Esophagus squamous epithelium (tissue), 5 donors: ENCODE measurements at regions not wholly inside any gene's neighbourhood (a gene's known extent, or its start where the extent isn't known, plus 50 kb on each side); places are given as distances from the start of the nearest gene placed in this dataset.

ENCODE experiments used
- DNase-seq: peaks from one replicate; lab custom pipeline; 2025; lab: John Stamatoyannopoulos, UW
- H3K27ac ChIP-seq, 4 donors: fragments of 200-600 bp; sonication (generic); one replicate each; pipeline ENCODE4 v1.5.1; 2016 to 2019; ENCODE audit warnings: mild to moderate bottlenecking in 1 of 4
- H3K27me3 ChIP-seq, 4 donors: fragments of 200-600 bp; sonication (generic); 1 replicate in 3 of 4; 2 replicates in 1 of 4; pipeline versions ENCODE4 v1.5.1 to v1.6.0; 2017 to 2021; ENCODE audit warnings: antibody characterized with exemption in 1 of 4
- H3K36me3 ChIP-seq, 3 donors: fragments of 200-600 bp; sonication (generic); one replicate each; pipeline ENCODE4 v1.5.1; 2016 to 2019
- H3K4me1 ChIP-seq, 3 donors: fragments of 200-600 bp; sonication (generic); one replicate each; pipeline ENCODE4 v1.5.1; 2017 to 2019
- H3K4me3 ChIP-seq, 4 donors: fragments of 200-600 bp; sonication (generic); 1 replicate in 3 of 4; 2 replicates in 1 of 4; pipeline ENCODE4 v1.5.1; 2016 to 2019; ENCODE audit warnings: mild to moderate bottlenecking in 2 of 4, moderate library complexity in 1 of 4
- H3K9me3 ChIP-seq, 3 donors: fragments of 200-600 bp; sonication (generic); one replicate each; pipeline ENCODE4 v1.5.1; 2016 to 2019
- POLR2A ChIP-seq, 4 donors: fragments of 450-650 bp; IDR thresholded peaks; one replicate each; pipeline ENCODE4 v1.6.1; 2017; ENCODE audit warnings: antibody characterized with exemption in 4 of 4, mild to moderate bottlenecking in 4 of 4, moderate library complexity in 3 of 4
- WGBS, 2 donors: methylation state at CpG; one replicate each; pipeline ENCODE4 v1.1.5; 2018; 5-methylcytosine and 5-hydroxymethylcytosine counted together
- intact Hi-C: fragments of 100-400 bp; cut with DNase I; formaldehyde crosslinking; loops from one replicate; pipeline ENCODE4 v1.15.0; 2022
- TF ChIP-seq, protein P1 (sequence below), 6 experiments: fragments of 450-650 bp in 4 of 6; fragments of 200-600 bp in 2 of 6; sonication (generic) in 2 of 6; IDR thresholded peaks; one replicate each; pipeline ENCODE4 v1.5.1; 2016 to 2019; ENCODE audit warnings: antibody characterized with exemption in 6 of 6, mild to moderate bottlenecking in 4 of 6, moderate library complexity in 4 of 6
- donor health status: DM: yes; HTN: yes; CAD: no.

GRCh38 chr2:128874608-128875007, 555.9 kb upstream of the HS6ST1 start:
- H3K27ac ChIP-seq, result no peak overlapping the region
- no peaks in the 10 kb centered on the region for H3K36me3 ChIP-seq
- intact Hi-C loops, result no loop called here
- H3K9me3 ChIP-seq, result no peaks in the 10 kb centered on the region
- no peak overlapping the region for H3K4me3 ChIP-seq
- no peak for DNase-seq
- 78 to 88% methylated on average over 3 to 4 of the region's 5 CpGs for WGBS, 2 donors
- H3K4me1 ChIP-seq, result no peaks in the 10 kb centered on the region
- H3K27me3 ChIP-seq, result no peaks in the 10 kb centered on the region
- TF ChIP-seq POLR2A (IDR thresholded peaks at IDR 0.05), result no peak
- TF ChIP-seq, protein P1, sequence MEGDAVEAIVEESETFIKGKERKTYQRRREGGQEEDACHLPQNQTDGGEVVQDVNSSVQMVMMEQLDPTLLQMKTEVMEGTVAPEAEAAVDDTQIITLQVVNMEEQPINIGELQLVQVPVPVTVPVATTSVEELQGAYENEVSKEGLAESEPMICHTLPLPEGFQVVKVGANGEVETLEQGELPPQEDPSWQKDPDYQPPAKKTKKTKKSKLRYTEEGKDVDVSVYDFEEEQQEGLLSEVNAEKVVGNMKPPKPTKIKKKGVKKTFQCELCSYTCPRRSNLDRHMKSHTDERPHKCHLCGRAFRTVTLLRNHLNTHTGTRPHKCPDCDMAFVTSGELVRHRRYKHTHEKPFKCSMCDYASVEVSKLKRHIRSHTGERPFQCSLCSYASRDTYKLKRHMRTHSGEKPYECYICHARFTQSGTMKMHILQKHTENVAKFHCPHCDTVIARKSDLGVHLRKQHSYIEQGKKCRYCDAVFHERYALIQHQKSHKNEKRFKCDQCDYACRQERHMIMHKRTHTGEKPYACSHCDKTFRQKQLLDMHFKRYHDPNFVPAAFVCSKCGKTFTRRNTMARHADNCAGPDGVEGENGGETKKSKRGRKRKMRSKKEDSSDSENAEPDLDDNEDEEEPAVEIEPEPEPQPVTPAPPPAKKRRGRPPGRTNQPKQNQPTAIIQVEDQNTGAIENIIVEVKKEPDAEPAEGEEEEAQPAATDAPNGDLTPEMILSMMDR (IDR thresholded peaks at IDR 0.05), result no peak

DNA sequence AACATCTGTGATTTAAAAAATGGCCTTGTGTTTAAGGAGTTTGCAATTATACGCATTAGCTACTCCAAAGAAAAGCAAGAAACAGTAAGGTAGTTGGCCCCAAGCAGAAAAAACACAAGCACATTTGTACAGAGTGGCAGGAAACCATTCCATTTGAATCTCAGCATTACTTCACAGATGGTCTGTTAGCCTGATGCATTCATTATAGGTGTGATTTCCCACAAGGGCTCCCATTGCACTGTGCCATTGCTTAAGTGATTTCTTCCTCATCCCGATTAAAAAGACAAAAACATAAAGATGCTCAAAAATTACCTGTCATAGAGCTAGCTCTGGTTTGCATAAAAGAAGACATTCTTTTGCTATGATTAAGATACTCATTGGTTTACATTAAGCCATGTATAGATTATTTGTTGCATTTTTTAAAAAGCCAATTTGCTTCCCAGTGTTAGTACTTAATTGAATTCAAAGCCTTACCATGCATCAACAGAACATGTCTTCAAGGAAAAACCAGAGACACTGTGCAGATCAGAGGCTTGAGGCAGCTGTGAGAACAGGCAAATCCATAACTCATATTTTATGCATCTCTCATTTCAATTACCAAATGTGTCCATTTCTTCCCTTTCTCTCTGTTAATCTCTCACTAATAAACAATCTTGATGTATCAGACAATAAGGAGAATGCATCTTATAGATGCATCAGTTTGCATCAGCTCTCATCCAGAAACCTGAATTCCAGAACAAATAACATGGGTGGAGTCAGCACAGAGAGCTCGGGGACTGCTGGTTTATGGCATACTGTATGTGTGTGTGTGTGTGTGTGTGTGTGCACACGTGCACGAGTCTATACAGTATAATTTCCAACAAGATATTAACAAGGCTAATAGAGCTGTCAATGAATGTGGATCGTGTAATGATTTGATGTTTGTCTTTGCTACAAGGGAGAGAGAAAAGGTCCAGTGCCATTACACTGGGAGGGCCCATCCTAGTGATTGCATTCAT, 558.6 kb upstream of the HS6ST1 start:
- H3K9me3 ChIP-seq, result no peaks in the 10 kb centered on the region
- no peak for DNase-seq
- TF ChIP-seq POLR2A (IDR thresholded peaks at IDR 0.05), result no peak
- TF ChIP-seq, protein P1 (IDR thresholded peaks at IDR 0.05), result no peak
- H3K4me3 ChIP-seq, result no peak overlapping the region
- no peaks in the 10 kb centered on the region for H3K36me3 ChIP-seq
- WGBS, 2 donors, result 69 to 82% methylated on average over 6 of the region's 6 CpGs
- H3K27ac ChIP-seq, result no peak overlapping the region
- intact Hi-C loops, result no loop called here
- H3K27me3 ChIP-seq, result no peaks in the 10 kb centered on the region
- no peaks in the 10 kb centered on the region for H3K4me1 ChIP-seq

GRCh38 chr2:128879161-128879560, 560.5 kb upstream of the HS6ST1 start:
- WGBS, 2 donors, result 46% methylated on average over 3 of the region's 4 CpGs; no CpG with 5 or more reads in 1 of the 2 donors
- TF ChIP-seq, protein P1 (IDR thresholded peaks at IDR 0.05), result no peak
- no peak for TF ChIP-seq POLR2A (IDR thresholded peaks at IDR 0.05)
- intact Hi-C loops, result no loop called here
- Histone ChIP-seq H3K27ac (no peak overlapping the region), H3K9me3 (no peaks in the 10 kb centered on the region), H3K36me3 (no peaks in the 10 kb centered on the region), H3K4me1 (no peaks in the 10 kb centered on the region), H3K27me3 (no peaks in the 10 kb centered on the region), H3K4me3 (no peak overlapping the region)
- no peak for DNase-seq

- no peak for DNase-seq
- no peak overlapping the region for H3K4me3 ChIP-seq
- H3K9me3 ChIP-seq, result no peaks in the 10 kb centered on the region
- no peaks in the 10 kb centered on the region for H3K36me3 ChIP-seq
- no peak for TF ChIP-seq POLR2A (IDR thresholded peaks at IDR 0.05)
- TF ChIP-seq, protein P1 (IDR thresholded peaks at IDR 0.05), result no peak
- no peak overlapping the region for H3K27ac ChIP-seq
- intact Hi-C loops, result no loop called here
- no peaks in the 10 kb centered on the region for H3K4me1 ChIP-seq
- no peaks in the 10 kb centered on the region for H3K27me3 ChIP-seq
Observed at GRCh38 chr2:128894896-128895295, 576.2 kb upstream of the HS6ST1 start.
